GM19372 (cell line): ENCODE measurements at regions not wholly inside any gene's neighbourhood (a gene's known extent, or its start where the extent isn't known, plus 50 kb on each side); places are given as distances from the start of the nearest gene placed in this dataset.
"Not testable (repeated sequence)": the region's sequence is repeated elsewhere in the genome, so short reads cannot be mapped to it uniquely, and the experiment has no call there.

Source experiments
- ATAC-seq: cut with Tn5 transposase; IDR thresholded peaks from one replicate; pipeline ENCODE4 v1.9.1; 2021; ENCODE audit warnings: mild to moderate bottlenecking, low read depth, moderate library complexity; ENCODE audit not compliant: unreplicated experiment

GRCh38 chr2:125822746-125823145 lies 833.2 kb upstream of the GYPC start:
- no peak for ATAC-seq

GRCh38 chr2:125825781-125826180 lies 830.2 kb upstream of the GYPC start:
- not testable (repeated sequence) for ATAC-seq

- no peak for ATAC-seq
Observed at GRCh38 chr2:125837128-125837527, 818.8 kb upstream of the GYPC start.

GRCh38 chr2:125837611-125838010 lies 818.3 kb upstream of the GYPC start:
- no peak for ATAC-seq

GRCh38 chr2:125839945-125840344 lies 816.0 kb upstream of the GYPC start:
- ATAC-seq: no peak

GRCh38 chr2:125842041-125842440 lies 813.9 kb upstream of the GYPC start:
- no peak for ATAC-seq

- no peak for ATAC-seq
Observed at GRCh38 chr2:125850541-125850940, 805.4 kb upstream of the GYPC start.

- no peak for ATAC-seq
Observed at GRCh38 chr2:125852364-125852763, 803.6 kb upstream of the GYPC start.

- no peak for ATAC-seq
Observed at GRCh38 chr2:125853626-125854025, 802.3 kb upstream of the GYPC start.

GRCh38 chr2:125855204-125855603 lies 800.8 kb upstream of the GYPC start:
- no peak for ATAC-seq

- ATAC-seq: no peak
Observed at GRCh38 chr2:125857971-125858794, 797.8 kb upstream of the GYPC start.

- ATAC-seq: no peak
Observed at GRCh38 chr2:125861461-125861860, 794.5 kb upstream of the GYPC start.

- ATAC-seq: no peak
Observed at GRCh38 chr2:125867908-125868307, 788.0 kb upstream of the GYPC start.

GRCh38 chr2:125870264-125870663 lies 785.7 kb upstream of the GYPC start:
- no peak for ATAC-seq

GRCh38 chr2:125870746-125871145 lies 785.2 kb upstream of the GYPC start:
- ATAC-seq: no peak

GRCh38 chr2:125874564-125874963 lies 781.4 kb upstream of the GYPC start:
- no peak for ATAC-seq

GRCh38 chr2:125885340-125885739 lies 770.6 kb upstream of the GYPC start:
- no peak for ATAC-seq

- ATAC-seq: no peak
Observed at GRCh38 chr2:125886153-125886552, 769.8 kb upstream of the GYPC start.

GRCh38 chr2:125901278-125901677 lies 754.7 kb upstream of the GYPC start:
- ATAC-seq: no peak

- no peak for ATAC-seq
Observed at GRCh38 chr2:125925891-125926546, 729.9 kb upstream of the GYPC start.

- ATAC-seq: no peak
Observed at GRCh38 chr2:125935559-125935958, 720.4 kb upstream of the GYPC start.
